ENCODE measurements at regions not wholly inside any gene's neighbourhood (a gene's known extent, or its start where the extent isn't known, plus 50 kb on each side); places are given as distances from the start of the nearest gene placed in this dataset.

- TF ChIP-seq CTCF (IDR thresholded peaks at IDR 0.05; ENCODE audit: low read depth, low read length), result no peak
- TF ChIP-seq MYC (IDR thresholded peaks at IDR 0.05; ENCODE audit: low read depth, low read length), result no peak
- no peak for TF ChIP-seq MAX (IDR thresholded peaks at IDR 0.05; ENCODE audit: low read depth, low read length)
- no peak for TF ChIP-seq POLR2A (IDR thresholded peaks at IDR 0.05; ENCODE audit: extremely low read depth, insufficient read length)
- no peak for DNase-seq (ENCODE audit: low read depth)
- H3K4me3 ChIP-seq (ENCODE audit: low read depth, low read length), result no peak overlapping the region
Measured at GRCh38 chr3:174462916-174463315, 396.2 kb upstream of the NAALADL2 start.

GRCh38 chr3:174465177-174465576 lies 394.0 kb upstream of the NAALADL2 start:
- TF ChIP-seq MYC (IDR thresholded peaks at IDR 0.05; ENCODE audit: low read depth, low read length) (no peak), CTCF (IDR thresholded peaks at IDR 0.05; ENCODE audit: low read depth, low read length) (no peak), POLR2A (IDR thresholded peaks at IDR 0.05; ENCODE audit: extremely low read depth, insufficient read length) (no peak), MAX (IDR thresholded peaks at IDR 0.05; ENCODE audit: low read depth, low read length) (no peak)
- DNase-seq (ENCODE audit: low read depth), result no peak
- no peak overlapping the region for H3K4me3 ChIP-seq (ENCODE audit: low read depth, low read length)

GRCh38 chr3:174466471-174467054 lies 392.6 kb upstream of the NAALADL2 start:
- TF ChIP-seq POLR2A (IDR thresholded peaks at IDR 0.05; ENCODE audit: extremely low read depth, insufficient read length), result no peak
- TF ChIP-seq MYC (IDR thresholded peaks at IDR 0.05; ENCODE audit: low read depth, low read length), result no peak
- no peak for TF ChIP-seq MAX (IDR thresholded peaks at IDR 0.05; ENCODE audit: low read depth, low read length)
- TF ChIP-seq CTCF (IDR thresholded peaks at IDR 0.05; ENCODE audit: low read depth, low read length), result no peak
- DNase-seq (ENCODE audit: low read depth), result no peak
- no peak overlapping the region for H3K4me3 ChIP-seq (ENCODE audit: low read depth, low read length)

GRCh38 chr3:174477491-174477890 lies 381.6 kb upstream of the NAALADL2 start:
- H3K4me3 ChIP-seq (ENCODE audit: low read depth, low read length), result no peak overlapping the region
- no peak for DNase-seq (ENCODE audit: low read depth)
- TF ChIP-seq CTCF (IDR thresholded peaks at IDR 0.05; ENCODE audit: low read depth, low read length) (no peak), MAX (IDR thresholded peaks at IDR 0.05; ENCODE audit: low read depth, low read length) (no peak), POLR2A (IDR thresholded peaks at IDR 0.05; ENCODE audit: extremely low read depth, insufficient read length) (no peak), MYC (IDR thresholded peaks at IDR 0.05; ENCODE audit: low read depth, low read length) (no peak)

GRCh38 chr3:174480767-174481166 lies 378.4 kb upstream of the NAALADL2 start:
- no peak overlapping the region for H3K4me3 ChIP-seq (ENCODE audit: low read depth, low read length)
- TF ChIP-seq MYC (IDR thresholded peaks at IDR 0.05; ENCODE audit: low read depth, low read length) (no peak), MAX (IDR thresholded peaks at IDR 0.05; ENCODE audit: low read depth, low read length) (no peak), POLR2A (IDR thresholded peaks at IDR 0.05; ENCODE audit: extremely low read depth, insufficient read length) (no peak), CTCF (IDR thresholded peaks at IDR 0.05; ENCODE audit: low read depth, low read length) (no peak)
- DNase-seq (ENCODE audit: low read depth), result no peak

All from NB4 (cell line).